ENCODE measurements at regions not wholly inside any gene's neighbourhood (a gene's known extent, or its start where the extent isn't known, plus 50 kb on each side); places are given as distances from the start of the nearest gene placed in this dataset.

DNA sequence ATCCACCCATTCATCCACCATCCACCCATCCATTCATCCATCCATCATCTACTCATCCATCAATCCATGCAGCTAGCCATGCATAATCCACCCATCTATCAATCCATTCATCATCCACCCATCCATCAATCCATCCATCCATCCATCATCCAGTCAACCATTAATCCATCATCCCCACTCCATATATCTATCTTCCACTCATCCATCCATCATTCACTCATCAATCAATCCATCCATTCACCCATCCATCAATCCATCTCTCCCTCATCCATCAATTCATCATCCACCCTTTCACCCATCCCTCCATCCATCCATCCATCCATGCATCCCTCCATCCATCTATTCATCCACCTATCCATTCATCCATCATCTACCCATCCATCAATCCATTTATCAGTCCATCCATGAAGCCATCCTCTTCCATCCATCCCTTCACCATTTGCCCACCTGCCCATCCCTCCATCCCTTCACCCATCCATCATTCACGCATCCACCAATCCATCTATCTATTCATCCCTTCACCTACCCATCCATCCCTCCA is 689.4 kb downstream of the BRD1 start:
- DNase-seq: no peak

DNA sequence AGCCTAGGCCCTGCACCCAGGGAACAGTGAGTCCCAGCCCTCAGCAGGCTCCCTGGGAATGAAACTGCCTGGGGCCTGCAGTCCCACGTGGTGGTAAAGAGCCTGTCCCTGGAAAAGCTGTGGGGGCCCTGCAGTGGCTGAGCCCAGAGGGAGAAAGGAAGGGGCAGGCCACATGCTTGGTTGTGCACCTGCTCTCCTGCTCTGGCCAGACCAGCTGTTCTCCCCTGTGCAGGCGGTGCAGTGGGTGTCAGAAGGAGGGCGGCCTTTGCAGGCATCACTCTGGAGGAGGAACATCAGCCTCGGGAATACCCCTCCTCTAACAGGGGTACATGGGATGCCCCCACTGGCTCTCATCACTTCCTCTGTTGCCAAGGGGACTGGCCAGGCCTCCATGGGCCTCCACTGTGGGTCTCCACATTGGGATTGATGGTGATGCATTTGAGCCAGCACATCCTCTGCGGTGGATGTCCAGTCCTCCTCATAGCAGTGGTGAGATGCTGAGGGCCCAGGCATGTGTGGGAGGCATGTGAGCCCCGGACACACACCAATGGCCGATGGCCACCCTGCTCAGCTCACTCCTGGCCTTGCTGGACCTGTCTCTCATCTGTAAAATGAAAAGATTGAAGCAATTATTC is 690.4 kb downstream of the BRD1 start:
- DNase-seq: no peak

DNA sequence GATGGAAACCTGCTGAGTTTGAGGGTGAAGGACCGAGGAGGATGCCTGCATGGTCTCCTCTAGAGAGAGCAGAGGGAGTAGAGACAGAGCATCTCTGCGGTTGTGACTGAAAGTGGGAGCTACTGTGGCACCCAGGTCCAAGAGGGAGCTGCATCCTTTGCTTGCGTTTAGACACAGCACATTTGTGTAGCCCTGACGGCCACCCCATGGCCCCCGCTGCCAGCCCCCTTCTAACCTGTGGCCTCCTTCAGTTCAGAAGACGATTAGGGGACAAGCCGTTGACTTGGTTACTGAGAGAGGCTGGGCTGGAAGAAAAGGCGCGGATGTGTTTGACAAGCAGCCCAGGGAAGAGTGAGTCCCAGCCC is 690.9 kb downstream of the BRD1 start:
- no peak for DNase-seq

GRCh38 chr22:49136041-49136815 is 691.4 kb downstream of the BRD1 start:
- DNase-seq: no peak

DNA sequence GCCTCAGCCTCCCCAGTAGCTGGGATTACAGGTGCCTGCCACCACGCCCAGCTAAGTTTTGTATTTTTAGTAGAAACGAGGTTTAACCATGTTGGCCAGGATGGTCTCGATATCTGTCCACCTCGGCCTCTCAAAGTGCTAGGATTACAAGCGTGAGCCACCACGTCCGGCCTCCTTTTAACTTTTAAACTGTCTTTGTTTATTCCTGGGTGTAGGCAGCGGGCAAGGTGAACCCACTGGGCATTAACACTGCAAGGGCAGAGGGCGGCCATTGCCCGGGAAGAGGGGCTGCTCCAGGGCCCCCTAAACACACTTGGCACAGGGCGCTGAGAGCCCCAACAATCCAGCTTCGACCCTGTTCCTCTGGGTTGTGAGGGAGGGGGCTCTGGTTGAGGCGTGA is 693.6 kb downstream of the BRD1 start:
- DNase-seq: no peak

GRCh38 chr22:49133541-49133940 is 694.1 kb downstream of the BRD1 start:
- no peak for DNase-seq

- no peak for DNase-seq
These were observed 695.7 kb downstream of the BRD1 start for GRCh38 chr22:49132009-49132408.

GRCh38 chr22:49129736-49130135 is 697.9 kb downstream of the BRD1 start:
- DNase-seq: no peak

DNA sequence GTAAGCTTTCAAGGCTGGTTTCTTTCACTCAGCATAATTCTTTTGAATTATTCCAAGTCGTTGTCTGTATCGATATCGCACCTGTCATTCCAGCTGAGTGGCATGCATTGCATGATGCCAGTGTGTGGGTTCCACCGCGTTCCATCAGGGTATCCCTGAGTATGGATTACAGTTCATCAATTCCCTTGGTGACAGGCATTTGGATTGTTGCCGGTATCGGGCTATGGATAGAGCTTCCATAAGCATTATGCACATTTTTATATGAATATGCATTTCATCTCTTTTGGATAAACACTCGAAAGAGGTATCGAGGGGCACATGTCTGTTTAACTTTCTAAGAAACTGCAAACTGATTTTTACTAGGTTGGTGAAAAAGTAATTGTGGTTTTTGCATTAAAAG is 698.8 kb downstream of the BRD1 start:
- no peak for DNase-seq

- DNase-seq: no peak
These were observed 703.1 kb downstream of the BRD1 start for GRCh38 chr22:49124608-49125007.

GRCh38 chr22:49123621-49124192 is 704.0 kb downstream of the BRD1 start:
- no peak for DNase-seq

- no peak for DNase-seq
These were observed 708.1 kb downstream of the BRD1 start for GRCh38 chr22:49119551-49119952.

DNA sequence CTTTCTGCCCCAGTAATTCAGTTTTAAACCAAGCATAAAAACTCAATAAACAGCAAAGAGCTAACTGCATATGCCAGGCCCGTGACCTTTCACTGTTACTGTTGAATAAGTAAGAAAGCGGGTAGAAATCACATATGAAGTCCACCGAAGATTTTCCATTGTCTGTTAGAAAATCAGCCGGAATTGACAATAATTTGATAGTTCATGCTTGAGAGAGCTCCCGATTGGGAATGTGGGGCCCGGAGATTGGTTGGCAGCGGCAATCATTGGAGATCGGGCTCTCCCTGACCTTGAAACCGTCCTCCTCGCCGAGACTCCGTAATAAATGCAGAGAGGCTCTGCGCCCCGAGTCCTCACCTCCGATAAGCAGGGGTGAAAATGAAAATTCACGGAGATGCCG is 709.6 kb downstream of the BRD1 start:
- no peak for DNase-seq

DNA sequence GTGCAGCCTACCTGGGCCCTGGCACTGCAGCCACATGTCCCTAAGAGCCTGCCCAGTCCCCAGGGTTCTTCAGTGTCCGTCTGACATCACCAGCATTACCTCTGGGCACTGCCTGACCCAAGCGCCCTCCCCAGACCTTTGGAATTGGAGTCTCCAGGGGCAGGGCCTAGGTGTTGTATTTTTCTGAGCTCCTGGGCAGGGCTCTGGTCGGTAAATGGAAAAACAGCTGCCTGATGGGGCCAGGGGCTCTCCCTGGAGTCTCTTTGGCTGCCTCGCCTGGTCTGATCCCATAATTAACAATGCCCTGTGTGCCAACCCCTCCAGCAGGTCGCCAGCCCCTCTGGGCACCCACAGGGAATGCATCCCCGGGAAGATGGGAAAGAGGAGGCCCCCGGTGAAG is 710.2 kb downstream of the BRD1 start:
- no peak for DNase-seq

DNA sequence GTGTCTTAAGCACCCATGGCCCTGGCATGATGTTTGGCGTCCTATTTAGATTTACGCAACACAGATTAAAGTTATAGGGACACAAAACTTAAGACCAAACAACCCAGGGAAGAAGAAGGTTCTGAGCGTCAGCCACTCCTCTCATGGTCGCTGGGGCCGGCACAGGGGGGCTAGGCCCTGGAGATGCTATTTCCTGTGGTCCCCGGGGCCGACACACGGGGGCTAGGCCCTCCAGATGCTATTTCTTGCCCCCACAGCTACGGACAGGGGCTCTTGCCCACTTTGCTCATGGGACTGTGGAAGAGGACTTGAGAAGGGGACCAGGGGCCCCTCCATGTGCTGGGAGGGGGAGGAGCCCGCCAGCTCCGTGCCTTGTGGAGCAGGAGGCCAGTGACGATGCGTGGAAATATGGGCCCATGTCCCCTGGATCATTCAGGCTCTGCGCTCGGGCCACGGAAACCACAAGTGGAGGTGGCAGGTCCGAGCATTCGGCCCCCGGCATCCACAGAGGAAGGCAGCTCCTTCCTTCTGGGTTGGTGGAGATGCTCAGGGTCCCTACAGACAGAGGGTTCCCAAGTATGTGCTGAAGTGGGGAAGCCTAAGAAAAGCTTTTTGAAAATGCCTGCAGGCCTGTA is 711.1 kb downstream of the BRD1 start:
- DNase-seq: no peak

DNA sequence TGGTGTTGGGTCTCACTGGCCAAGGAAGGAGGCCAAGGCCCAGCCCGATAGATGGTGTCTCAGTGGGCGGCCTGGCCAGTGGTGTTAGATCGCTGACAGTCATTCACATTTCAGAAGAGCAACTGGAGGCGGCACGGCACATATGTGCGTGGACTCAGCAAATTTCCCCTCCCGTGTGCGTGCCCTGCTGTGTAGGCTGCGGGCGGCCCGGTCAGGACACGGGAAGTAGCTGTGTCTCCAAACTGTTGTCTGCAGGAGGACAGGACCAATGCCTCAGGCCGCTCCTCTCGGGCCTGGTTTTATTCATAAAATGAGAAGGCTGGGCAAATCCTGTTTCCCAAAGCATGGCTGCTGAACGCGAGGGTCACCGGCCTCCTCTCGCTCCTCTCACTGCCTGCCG is 711.7 kb downstream of the BRD1 start:
- no peak for DNase-seq

DNA sequence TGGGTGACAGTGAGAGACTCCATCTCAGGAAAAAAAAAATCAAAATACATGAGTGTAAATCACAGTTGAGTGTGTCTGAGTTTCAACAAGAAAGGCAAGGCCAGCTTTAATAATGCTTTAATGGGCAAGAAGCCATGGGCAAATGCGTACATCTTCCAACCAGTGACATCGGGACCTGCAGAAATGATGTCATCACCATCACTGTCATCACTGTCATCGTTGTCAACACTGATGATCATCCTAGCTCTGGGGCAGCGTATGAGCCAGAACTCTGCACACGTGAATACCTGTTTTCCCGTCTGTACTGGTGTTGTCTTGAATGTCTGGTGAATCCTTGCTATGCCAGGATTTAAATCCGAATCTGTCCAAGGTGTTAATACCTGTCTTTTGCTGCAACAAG is 712.5 kb downstream of the BRD1 start:
- DNase-seq: no peak

DNA sequence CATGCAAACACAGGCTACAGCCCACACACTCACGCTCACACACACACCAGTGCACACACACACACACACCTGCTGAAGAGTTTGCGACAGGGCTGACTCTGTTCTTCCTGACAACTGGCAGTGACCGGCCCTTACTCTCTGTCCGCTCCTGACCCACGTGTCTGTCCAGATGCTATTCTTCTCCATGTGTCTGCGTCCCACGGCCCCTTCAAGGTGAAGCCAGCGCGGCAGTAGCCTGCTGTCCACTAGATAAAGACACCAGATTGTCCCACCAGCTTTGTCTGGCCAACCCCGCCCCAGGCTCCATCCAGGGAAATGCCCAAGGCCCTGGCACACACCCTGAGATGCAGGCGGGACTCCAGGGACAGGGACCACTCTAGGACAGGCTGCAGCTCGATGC is 713.9 kb downstream of the BRD1 start:
- no peak for DNase-seq

DNA sequence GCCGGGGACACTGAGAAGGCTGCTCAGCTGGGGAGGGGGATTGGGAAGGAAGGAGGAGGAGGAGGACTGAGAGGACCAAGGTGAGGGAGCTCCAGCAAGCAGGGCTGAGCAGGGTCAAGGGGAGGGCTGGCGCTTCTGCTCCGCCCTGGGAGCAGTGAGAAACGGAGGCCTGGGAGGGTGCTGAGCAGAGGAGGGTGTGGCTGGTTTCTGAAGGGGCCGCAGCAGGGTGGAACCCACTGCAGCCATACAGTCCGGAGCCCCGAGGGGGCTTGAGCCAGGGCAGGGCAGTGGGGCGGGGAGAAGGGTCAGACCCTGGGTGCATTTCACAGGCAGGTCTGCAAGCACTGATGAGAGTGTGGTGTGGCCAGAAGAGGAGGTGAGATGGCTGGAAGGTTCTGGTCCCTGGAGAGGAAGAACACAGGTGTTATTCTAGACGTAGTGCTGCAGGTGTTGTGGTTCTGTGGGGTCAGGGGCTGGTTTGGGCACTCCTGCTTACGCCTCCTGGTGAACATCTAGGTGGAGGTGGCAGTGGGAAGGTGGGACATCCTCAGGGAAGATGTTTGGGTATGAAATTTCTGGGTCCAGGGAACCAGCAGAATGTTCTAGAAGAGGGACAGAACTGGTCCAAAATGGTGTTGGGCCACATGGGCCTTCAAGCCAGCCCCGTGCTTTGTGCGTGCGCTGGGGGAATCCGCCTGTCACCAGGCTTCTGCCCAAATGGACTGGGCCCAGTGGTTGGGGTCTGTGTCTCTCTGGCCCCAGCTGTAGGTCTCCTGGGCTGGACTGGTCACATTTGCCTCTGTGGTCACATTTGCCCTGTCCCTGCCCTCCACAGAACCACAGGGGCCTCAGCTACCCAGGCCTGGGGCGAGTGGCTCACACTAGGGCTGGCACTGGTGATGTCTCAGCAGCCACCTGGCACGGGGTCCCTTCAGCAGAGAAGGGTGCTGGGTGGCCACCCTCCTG is 714.7 kb downstream of the BRD1 start:
- no peak for DNase-seq

- DNase-seq: no peak
These were observed 715.5 kb downstream of the BRD1 start for GRCh38 chr22:49112176-49112575.

DNA sequence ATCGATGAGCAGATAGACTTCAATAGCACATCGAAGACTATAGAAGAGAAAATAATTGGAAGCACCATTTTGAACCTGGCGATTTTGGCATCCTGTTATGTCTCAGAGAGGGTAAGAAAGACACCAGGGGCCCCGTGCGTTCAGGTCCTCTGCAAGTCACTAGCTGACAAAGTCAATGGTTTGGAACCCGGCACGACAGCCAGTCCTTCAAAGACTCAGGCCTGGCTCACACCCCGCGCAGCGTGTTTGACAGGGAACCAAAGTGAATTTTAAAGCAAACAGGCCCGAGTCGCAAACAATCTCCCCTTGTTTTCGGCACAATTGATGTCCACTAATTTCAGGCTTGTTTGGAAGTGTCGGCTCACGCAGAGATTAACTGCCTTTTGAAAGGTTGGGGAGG is 716.6 kb downstream of the BRD1 start:
- DNase-seq: no peak

DNA sequence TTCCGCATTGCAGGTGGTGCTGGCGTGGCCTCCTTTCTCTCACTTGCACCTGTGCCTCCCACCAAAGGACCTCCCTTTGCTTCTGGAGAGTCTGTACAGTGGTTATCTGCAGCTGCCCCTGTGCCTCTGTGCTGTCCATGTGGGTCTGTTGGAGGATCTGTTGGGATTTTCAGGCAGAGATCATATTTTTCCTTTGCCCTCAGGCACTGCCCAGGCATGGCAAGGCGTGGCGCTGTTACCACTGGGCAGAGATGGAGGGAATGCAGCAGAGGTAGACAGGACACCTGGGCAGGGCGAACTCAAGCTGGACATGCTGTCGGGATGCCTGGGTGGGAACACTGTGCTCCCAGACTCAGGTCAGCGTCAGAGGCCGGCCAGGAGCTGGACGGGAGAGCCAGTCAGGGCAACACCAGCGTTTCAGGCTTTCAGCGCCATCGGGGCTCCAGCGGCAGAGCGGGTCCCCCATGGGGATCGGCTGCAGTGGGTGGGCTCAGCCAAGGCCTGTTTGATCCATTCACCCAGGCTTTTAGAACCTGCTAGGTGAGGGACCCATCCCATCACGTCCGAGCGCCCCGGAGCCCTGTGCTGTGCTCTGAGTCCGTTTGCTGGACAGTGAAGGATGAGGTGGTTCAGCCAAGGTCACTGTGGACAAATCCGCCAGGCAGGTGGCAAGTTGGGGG is 718.9 kb downstream of the BRD1 start:
- no peak for DNase-seq

Measured in activated CD4-positive, alpha-beta T cell treated with anti-CD3 and anti-CD28 coated beads, Interleukin-2, amount 50 U/mL, for 16 hours (primary cell).